HEK293T (cell line): ENCODE measurements at regions not wholly inside any gene's neighbourhood (a gene's known extent, or its start where the extent isn't known, plus 50 kb on each side); places are given as distances from the start of the nearest gene placed in this dataset.

Source experiments
- ARNT ChIP-seq: fragments of 450-650 bp; IDR thresholded peaks from 2 replicates; pipeline ENCODE4 v1.6.1; 2017; ENCODE audit warnings: mild to moderate bottlenecking
- FOXA1 ChIP-seq: fragments of 450-650 bp; IDR thresholded peaks from 2 replicates; pipeline ENCODE4 v1.6.1; 2016; ENCODE audit warnings: mild to moderate bottlenecking
- FOXM1 ChIP-seq: fragments of 450-650 bp; IDR thresholded peaks from 2 replicates; pipeline ENCODE4 v1.6.1; 2017; ENCODE audit warnings: mild to moderate bottlenecking, borderline replicate concordance
- NFRKB ChIP-seq: fragments of 450-650 bp; IDR thresholded peaks from 2 replicates; pipeline ENCODE4 v1.6.1; 2016; ENCODE audit warnings: mild to moderate bottlenecking, moderate library complexity
- SP1 ChIP-seq: fragments of 450-650 bp; IDR thresholded peaks from 2 replicates; pipeline ENCODE4 v1.6.1; 2017
- SUZ12 ChIP-seq: fragments of 450-650 bp; IDR thresholded peaks from 2 replicates; pipeline ENCODE4 v1.6.1; 2016; ENCODE audit warnings: mild to moderate bottlenecking
- TARDBP ChIP-seq: fragments of 450-650 bp; IDR thresholded peaks from 2 replicates; pipeline ENCODE4 v1.6.1; 2016

DNA sequence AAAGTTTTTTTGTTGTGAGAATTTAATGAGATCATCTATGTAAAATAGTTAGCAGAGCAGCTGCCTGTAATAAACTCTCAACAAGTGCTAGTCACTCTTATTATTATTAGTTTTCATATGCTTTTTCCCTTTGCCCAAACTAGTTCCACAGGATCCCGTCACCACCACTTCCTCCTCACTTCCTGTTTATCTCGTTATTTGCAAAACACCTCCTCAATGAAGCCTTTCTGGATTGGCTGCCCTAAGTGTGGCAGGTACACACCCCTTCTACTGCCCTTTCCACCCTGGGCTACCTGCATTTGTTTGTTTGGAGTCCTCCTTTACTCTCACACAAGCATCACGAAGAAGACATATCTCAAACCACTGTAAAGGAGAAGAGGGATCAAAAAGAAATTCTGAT, 54.4 kb upstream of the KLF3 start:
- no peak for TF ChIP-seq SUZ12
- TF ChIP-seq ARNT: no peak
- no peak for TF ChIP-seq FOXM1
- no peak for TF ChIP-seq NFRKB
- TF ChIP-seq SP1: no peak
- TF ChIP-seq TARDBP: no peak
- no peak for TF ChIP-seq FOXA1
